Neural cell (in vitro differentiated cells): ENCODE measurements at regions not wholly inside any gene's neighbourhood (a gene's known extent, or its start where the extent isn't known, plus 50 kb on each side); places are given as distances from the start of the nearest gene placed in this dataset.

Experiments
- H2AFZ ChIP-seq: fragments of 200-600, 300-800 bp; sonication (generic), shearing (Covaris generic); 2 replicates; pipeline ENCODE4 v1.6.0; 2014; ENCODE audit warnings: low read depth, mild to moderate bottlenecking, antibody characterized with exemption, low read length, moderate library complexity
- H3F3A ChIP-seq: fragments of 200-600 bp; shearing (Covaris generic); 2 replicates; pipeline ENCODE4 v1.6.1; 2016; ENCODE audit warnings: mild to moderate bottlenecking, moderate library complexity, mixed read lengths, antibody characterized with exemption, low read length; ENCODE audit not compliant: insufficient read depth, poor library complexity, severe bottlenecking
- H3K27ac ChIP-seq: fragments of 200-600, 300-800 bp; sonication (generic), shearing (Covaris generic); 2 replicates; pipeline ENCODE4 v1.5.1; 2014; ENCODE audit warnings: mild to moderate bottlenecking, low read length, moderate library complexity
- H3K27me3 ChIP-seq: fragments of 300-800, 200-600 bp; sonication (generic), shearing (Covaris generic); 2 replicates; pipeline ENCODE4 v1.6.0; 2014; ENCODE audit warnings: mild to moderate bottlenecking, low read depth, low read length, moderate library complexity; ENCODE audit not compliant: insufficient read depth
- H3K36me3 ChIP-seq: fragments of 300-800, 200-600 bp; sonication (generic), shearing (Covaris generic); 2 replicates; pipeline ENCODE4 v1.5.1; 2014; ENCODE audit warnings: mild to moderate bottlenecking, antibody characterized with exemption, low read length, moderate library complexity; ENCODE audit not compliant: insufficient read depth
- H3K4me2 ChIP-seq: fragments of 300-800, 200-600 bp; sonication (generic), shearing (Covaris generic); 2 replicates; pipeline ENCODE4 v1.6.0; 2014; ENCODE audit warnings: mild to moderate bottlenecking, low read length
- H3K4me3 ChIP-seq: fragments of 300-800, 200-600 bp; sonication (generic), shearing (Covaris generic); 2 replicates; pipeline ENCODE4 v1.5.1; 2014; ENCODE audit warnings: mild to moderate bottlenecking, low read length, moderate library complexity
- H3K79me2 ChIP-seq: fragments of 200-600 bp; shearing (Covaris generic); replicated peaks from 2 replicates; pipeline ENCODE4 v1.6.0; 2014; ENCODE audit warnings: mild to moderate bottlenecking, low read length, moderate library complexity; ENCODE audit not compliant: insufficient read depth
- H3K9ac ChIP-seq: fragments of 300-800, 200-600 bp; sonication (generic), shearing (Covaris generic); 2 replicates; pipeline ENCODE4 v1.6.1; 2016; ENCODE audit warnings: mild to moderate bottlenecking, low read length, mixed read lengths
- H3K9me2 ChIP-seq: fragments of 200-600 bp; shearing (Covaris generic); 2 replicates; pipeline ENCODE4 v1.6.1; 2016; ENCODE audit warnings: mild to moderate bottlenecking, low read length, mixed read lengths; ENCODE audit not compliant: insufficient read depth
- H3K9me3 ChIP-seq: fragments of 200-600, 300-800 bp; sonication (generic), shearing (Covaris generic); 2 replicates; pipeline ENCODE4 v1.6.1; 2016; ENCODE audit warnings: mild to moderate bottlenecking, mixed run types, low read length, moderate library complexity, mixed read lengths
- H4K20me1 ChIP-seq: fragments of 200-600 bp; shearing (Covaris generic); 2 replicates; pipeline ENCODE4 v1.6.1; 2016; ENCODE audit warnings: mild to moderate bottlenecking, mixed run types; ENCODE audit not compliant: insufficient read depth
- EP300 ChIP-seq: fragments of 450-650 bp; conservative IDR thresholded peaks from 2 replicates; pipeline ENCODE4 v1.6.1; 2014; ENCODE audit warnings: antibody characterized with exemption, mild to moderate bottlenecking, moderate library complexity; ENCODE audit not compliant: poor library complexity, severe bottlenecking
- EZH2 ChIP-seq: fragments of 200-600, 300-800 bp; shearing (Covaris generic), sonication (generic); IDR thresholded peaks from 2 replicates; pipeline ENCODE4 v1.6.1; 2014; ENCODE audit warnings: antibody characterized with exemption, low read length, borderline replicate concordance, mild to moderate bottlenecking; ENCODE audit not compliant: insufficient read depth, poor library complexity, severe bottlenecking
- MXI1 ChIP-seq: fragments of 450-650 bp; conservative IDR thresholded peaks from 2 replicates; pipeline ENCODE4 v1.6.1; 2014; ENCODE audit warnings: antibody characterized with exemption, mild to moderate bottlenecking; ENCODE audit not compliant: poor library complexity, severe bottlenecking
- POLR2AphosphoS5 ChIP-seq: IDR thresholded peaks from 2 replicates; pipeline ENCODE4 v1.6.1; 2012
- RAD21 ChIP-seq: fragments of 450-650 bp; conservative IDR thresholded peaks from 2 replicates; pipeline ENCODE4 v1.6.1; 2014; ENCODE audit warnings: antibody characterized with exemption, mild to moderate bottlenecking, moderate library complexity
- REST ChIP-seq: IDR thresholded peaks from 2 replicates; pipeline ENCODE4 v1.6.1; 2012; ENCODE audit warnings: borderline replicate concordance
- SMC3 ChIP-seq: fragments of 450-650 bp; conservative IDR thresholded peaks from 2 replicates; pipeline ENCODE4 v1.6.1; 2014; ENCODE audit warnings: antibody characterized with exemption, mild to moderate bottlenecking, moderate library complexity; ENCODE audit not compliant: poor library complexity
- TAF1 ChIP-seq: IDR thresholded peaks from 2 replicates; pipeline ENCODE4 v1.6.1; 2012; ENCODE audit warnings: low read depth
- TF ChIP-seq, protein P1 (sequence below): fragments of 450-650 bp; IDR thresholded peaks from 2 replicates; pipeline ENCODE4 v1.5.1; 2014; ENCODE audit warnings: antibody characterized with exemption, mild to moderate bottlenecking, moderate library complexity; ENCODE audit not compliant: poor library complexity, severe bottlenecking

- no peaks in the 10 kb centered on the region for H4K20me1 ChIP-seq
- peak overlapping the region; percentile 76 for H3K4me3 ChIP-seq
- H2AFZ ChIP-seq = peak overlapping the region; percentile 40
- H3K79me2 ChIP-seq = peaks cover 4% of the 10 kb centered on the region
- H3K4me2 ChIP-seq = peak overlapping the region; percentile 59
- H3K36me3 ChIP-seq = no peaks in the 10 kb centered on the region
- no peaks in the 10 kb centered on the region for H3K27me3 ChIP-seq
- TF ChIP-seq EZH2 = no peak
- no peak for TF ChIP-seq SMC3
- no peak for TF ChIP-seq POLR2AphosphoS5
- TF ChIP-seq, protein P1, sequence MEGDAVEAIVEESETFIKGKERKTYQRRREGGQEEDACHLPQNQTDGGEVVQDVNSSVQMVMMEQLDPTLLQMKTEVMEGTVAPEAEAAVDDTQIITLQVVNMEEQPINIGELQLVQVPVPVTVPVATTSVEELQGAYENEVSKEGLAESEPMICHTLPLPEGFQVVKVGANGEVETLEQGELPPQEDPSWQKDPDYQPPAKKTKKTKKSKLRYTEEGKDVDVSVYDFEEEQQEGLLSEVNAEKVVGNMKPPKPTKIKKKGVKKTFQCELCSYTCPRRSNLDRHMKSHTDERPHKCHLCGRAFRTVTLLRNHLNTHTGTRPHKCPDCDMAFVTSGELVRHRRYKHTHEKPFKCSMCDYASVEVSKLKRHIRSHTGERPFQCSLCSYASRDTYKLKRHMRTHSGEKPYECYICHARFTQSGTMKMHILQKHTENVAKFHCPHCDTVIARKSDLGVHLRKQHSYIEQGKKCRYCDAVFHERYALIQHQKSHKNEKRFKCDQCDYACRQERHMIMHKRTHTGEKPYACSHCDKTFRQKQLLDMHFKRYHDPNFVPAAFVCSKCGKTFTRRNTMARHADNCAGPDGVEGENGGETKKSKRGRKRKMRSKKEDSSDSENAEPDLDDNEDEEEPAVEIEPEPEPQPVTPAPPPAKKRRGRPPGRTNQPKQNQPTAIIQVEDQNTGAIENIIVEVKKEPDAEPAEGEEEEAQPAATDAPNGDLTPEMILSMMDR = no peak
- no peak for TF ChIP-seq RAD21
- TF ChIP-seq REST = no peak
- no peak for TF ChIP-seq EP300
- TF ChIP-seq TAF1 = no peak
- no peak for TF ChIP-seq MXI1
- H3K9me2 ChIP-seq = no peaks in the 10 kb centered on the region
- H3K27ac ChIP-seq = peak overlapping the region; percentile 87
- no peaks in the 10 kb centered on the region for H3F3A ChIP-seq
- H3K9ac ChIP-seq = peak overlapping the region; percentile 88
- no peaks in the 10 kb centered on the region for H3K9me3 ChIP-seq
Measured at GRCh38 chrX:46447384-46447783, 97.8 kb downstream of the ZNF674 start.

- Histone ChIP-seq H3K27me3 (no peaks in the 10 kb centered on the region), H3K4me3 (peak overlapping the region; percentile 76), H3K4me2 (peak overlapping the region; percentile 25), H3K27ac (peak overlapping the region; percentile 87), H3K9me3 (no peaks in the 10 kb centered on the region), H3K79me2 (peaks cover 4% of the 10 kb centered on the region), H3K9ac (peak overlapping the region; percentile 88), H2AFZ (peak overlapping the region; percentile 91), H4K20me1 (no peaks in the 10 kb centered on the region), H3K36me3 (no peaks in the 10 kb centered on the region), H3F3A (no peaks in the 10 kb centered on the region), H3K9me2 (no peaks in the 10 kb centered on the region)
- TF ChIP-seq SMC3 (peak; percentile 18), POLR2AphosphoS5 (peak; percentile 94), EZH2 (no peak), TAF1 (peak; percentile 54), MXI1 (peak; percentile 87), REST (no peak), EP300 (peak; percentile 17), RAD21 (no peak)
- TF ChIP-seq, protein P1 = no peak
Measured at GRCh38 chrX:46446727-46447378, 98.4 kb downstream of the ZNF674 start.
